ENCODE measurements at regions not wholly inside any gene's neighbourhood (a gene's known extent, or its start where the extent isn't known, plus 50 kb on each side); places are given as distances from the start of the nearest gene placed in this dataset.
A peak's percentile ranks its signal among the peaks of the same experiment; 100 is the strongest.

DNA sequence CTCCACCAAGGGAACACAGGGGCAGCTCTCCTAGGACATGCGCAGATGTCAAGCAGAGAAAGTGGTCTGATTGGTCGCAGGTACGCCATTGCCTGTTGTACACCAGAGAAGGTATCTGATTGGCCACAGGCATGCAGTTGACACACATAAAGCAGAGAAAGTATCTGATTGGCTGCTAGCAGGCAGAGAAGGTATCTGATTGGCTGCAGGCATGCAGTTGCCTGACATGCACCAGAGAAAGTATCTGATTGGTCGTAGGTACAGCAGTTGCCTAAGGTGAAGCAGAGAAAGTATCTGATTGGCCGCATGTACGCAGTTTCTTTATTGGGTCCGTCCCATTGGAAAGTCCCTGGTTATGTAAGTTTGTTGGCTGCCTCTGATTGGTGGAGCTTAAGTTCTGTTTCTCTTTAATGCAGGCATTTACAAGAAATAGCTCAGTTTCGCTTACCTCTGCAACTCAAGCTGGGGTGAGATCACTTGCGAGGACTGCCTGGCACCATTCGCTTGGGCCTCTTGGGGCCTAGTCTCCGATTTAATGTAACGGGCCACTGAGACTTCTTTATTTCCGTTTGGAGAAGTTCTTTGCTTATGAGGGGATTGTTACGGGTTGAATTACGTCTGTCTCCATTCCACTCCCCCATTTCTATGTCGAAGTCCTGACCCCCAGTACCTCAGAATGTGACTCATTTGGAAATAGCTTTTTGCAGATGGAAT, 74.2 kb downstream of the SIK1 start:
- TF ChIP-seq FOXM1 (IDR thresholded peaks at IDR 0.05; ENCODE audit: low read depth) (no peak), TEAD4 (IDR thresholded peaks at IDR 0.05; ENCODE audit: borderline replicate concordance, insufficient read depth) (no peak)
- TF ChIP-seq, protein P1, sequence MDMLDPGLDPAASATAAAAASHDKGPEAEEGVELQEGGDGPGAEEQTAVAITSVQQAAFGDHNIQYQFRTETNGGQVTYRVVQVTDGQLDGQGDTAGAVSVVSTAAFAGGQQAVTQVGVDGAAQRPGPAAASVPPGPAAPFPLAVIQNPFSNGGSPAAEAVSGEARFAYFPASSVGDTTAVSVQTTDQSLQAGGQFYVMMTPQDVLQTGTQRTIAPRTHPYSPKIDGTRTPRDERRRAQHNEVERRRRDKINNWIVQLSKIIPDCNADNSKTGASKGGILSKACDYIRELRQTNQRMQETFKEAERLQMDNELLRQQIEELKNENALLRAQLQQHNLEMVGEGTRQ (IDR thresholded peaks at IDR 0.05; ENCODE audit: borderline replicate concordance, low read depth, low read length) = no peak
- H3K4me1 ChIP-seq (ENCODE audit: control insufficient read depth in 1 of 2, insufficient read depth in 2 of 2, low read depth in 1 of 2, low read length in 1 of 2) = peaks cover 0 to 4% of the 10 kb centered on the region in 2 experiments; a peak in 1 of 4 replicates
- no peak overlapping the region for H2AFZ ChIP-seq (ENCODE audit: low read depth)
- H3K27me3 ChIP-seq (ENCODE audit: insufficient read depth) = no peaks in the 10 kb centered on the region
- no peak overlapping the region for H3K27ac ChIP-seq (ENCODE audit: low read depth in 2 of 2, low read length in 1 of 2)
- peak; percentile 64 for DNase-seq
- H3K79me2 ChIP-seq (ENCODE audit: insufficient read depth) = no peaks in the 10 kb centered on the region
- WGBS (ENCODE audit: low lambda C conversion rate) = 92% methylated on average over 16 of the region's 16 CpGs
- H4K20me1 ChIP-seq (ENCODE audit: insufficient read depth) = no peaks in the 10 kb centered on the region
- no peaks in the 10 kb centered on the region for H3K9me3 ChIP-seq
- no peaks in the 10 kb centered on the region for H3F3A ChIP-seq (replicated peaks; ENCODE audit: insufficient read depth)
- no peaks in the 10 kb centered on the region for H3K36me3 ChIP-seq (replicated peaks in 1 of 2; ENCODE audit: control insufficient read depth in 1 of 2, insufficient read depth in 2 of 2, low read length in 1 of 2)
- CTCF ChIA-PET = no interaction called here
- no peak overlapping the region for H3K9ac ChIP-seq
- no peaks in the 10 kb centered on the region for H3K9me2 ChIP-seq
- H3K4me3 ChIP-seq (ENCODE audit: low read depth in 2 of 2, low read length in 1 of 2) = no peak overlapping the region
- no peak overlapping the region for H3K4me2 ChIP-seq
- POLR2A ChIA-PET = no interaction called here

DNA sequence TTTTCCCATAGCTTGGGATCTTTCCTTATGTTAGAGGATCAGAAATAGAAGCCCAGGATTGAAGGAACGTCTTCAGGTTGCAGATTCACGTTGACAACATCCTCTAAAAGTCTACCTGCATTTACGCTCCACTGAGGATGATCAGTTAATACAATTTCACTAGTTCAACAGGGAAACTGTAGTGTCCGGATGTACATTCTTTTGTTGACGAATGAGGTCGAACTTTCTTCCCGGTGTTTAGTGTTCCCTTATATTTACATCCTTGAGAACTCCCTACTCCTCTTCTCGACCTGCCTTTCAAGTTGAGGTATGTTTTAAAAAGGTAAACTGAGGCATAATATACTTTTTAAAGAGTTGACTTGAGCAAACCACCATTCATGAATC, 74.8 kb downstream of the SIK1 start:
- Histone ChIP-seq H3K27ac (ENCODE audit: low read depth in 2 of 2, low read length in 1 of 2) (no peak overlapping the region), H3K9me3 (no peaks in the 10 kb centered on the region), H3K9ac (no peak overlapping the region), H2AFZ (ENCODE audit: low read depth) (no peak overlapping the region), H3K36me3 (replicated peaks in 1 of 2; ENCODE audit: control insufficient read depth in 1 of 2, insufficient read depth in 2 of 2, low read length in 1 of 2) (no peaks in the 10 kb centered on the region), H3F3A (replicated peaks; ENCODE audit: insufficient read depth) (no peaks in the 10 kb centered on the region), H3K9me2 (no peaks in the 10 kb centered on the region), H4K20me1 (ENCODE audit: insufficient read depth) (no peaks in the 10 kb centered on the region), H3K4me2 (no peak overlapping the region), H3K79me2 (ENCODE audit: insufficient read depth) (no peaks in the 10 kb centered on the region), H3K27me3 (ENCODE audit: insufficient read depth) (no peaks in the 10 kb centered on the region), H3K4me3 (ENCODE audit: low read depth in 2 of 2, low read length in 1 of 2) (no peak overlapping the region), H3K4me1 (ENCODE audit: control insufficient read depth in 1 of 2, insufficient read depth in 2 of 2, low read depth in 1 of 2, low read length in 1 of 2) (peaks cover 0 to 4% of the 10 kb centered on the region in 2 experiments; a peak in 1 of 4 replicates)
- WGBS (ENCODE audit: low lambda C conversion rate) = 72% methylated on average over 8 of the region's 8 CpGs
- TF ChIP-seq, protein P2, sequence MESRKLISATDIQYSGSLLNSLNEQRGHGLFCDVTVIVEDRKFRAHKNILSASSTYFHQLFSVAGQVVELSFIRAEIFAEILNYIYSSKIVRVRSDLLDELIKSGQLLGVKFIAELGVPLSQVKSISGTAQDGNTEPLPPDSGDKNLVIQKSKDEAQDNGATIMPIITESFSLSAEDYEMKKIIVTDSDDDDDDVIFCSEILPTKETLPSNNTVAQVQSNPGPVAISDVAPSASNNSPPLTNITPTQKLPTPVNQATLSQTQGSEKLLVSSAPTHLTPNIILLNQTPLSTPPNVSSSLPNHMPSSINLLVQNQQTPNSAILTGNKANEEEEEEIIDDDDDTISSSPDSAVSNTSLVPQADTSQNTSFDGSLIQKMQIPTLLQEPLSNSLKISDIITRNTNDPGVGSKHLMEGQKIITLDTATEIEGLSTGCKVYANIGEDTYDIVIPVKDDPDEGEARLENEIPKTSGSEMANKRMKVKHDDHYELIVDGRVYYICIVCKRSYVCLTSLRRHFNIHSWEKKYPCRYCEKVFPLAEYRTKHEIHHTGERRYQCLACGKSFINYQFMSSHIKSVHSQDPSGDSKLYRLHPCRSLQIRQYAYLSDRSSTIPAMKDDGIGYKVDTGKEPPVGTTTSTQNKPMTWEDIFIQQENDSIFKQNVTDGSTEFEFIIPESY (IDR thresholded peaks at IDR 0.05; ENCODE audit: borderline replicate concordance, low read depth) = no peak
- no peak for TF ChIP-seq EP300 (IDR thresholded peaks at IDR 0.05; ENCODE audit: borderline replicate concordance in 1 of 2, low read depth in 1 of 2, low read length in 1 of 2)
- TF ChIP-seq, protein P1 (IDR thresholded peaks at IDR 0.05; ENCODE audit: borderline replicate concordance, low read depth, low read length) = no peak
- TF ChIP-seq, protein P3, sequence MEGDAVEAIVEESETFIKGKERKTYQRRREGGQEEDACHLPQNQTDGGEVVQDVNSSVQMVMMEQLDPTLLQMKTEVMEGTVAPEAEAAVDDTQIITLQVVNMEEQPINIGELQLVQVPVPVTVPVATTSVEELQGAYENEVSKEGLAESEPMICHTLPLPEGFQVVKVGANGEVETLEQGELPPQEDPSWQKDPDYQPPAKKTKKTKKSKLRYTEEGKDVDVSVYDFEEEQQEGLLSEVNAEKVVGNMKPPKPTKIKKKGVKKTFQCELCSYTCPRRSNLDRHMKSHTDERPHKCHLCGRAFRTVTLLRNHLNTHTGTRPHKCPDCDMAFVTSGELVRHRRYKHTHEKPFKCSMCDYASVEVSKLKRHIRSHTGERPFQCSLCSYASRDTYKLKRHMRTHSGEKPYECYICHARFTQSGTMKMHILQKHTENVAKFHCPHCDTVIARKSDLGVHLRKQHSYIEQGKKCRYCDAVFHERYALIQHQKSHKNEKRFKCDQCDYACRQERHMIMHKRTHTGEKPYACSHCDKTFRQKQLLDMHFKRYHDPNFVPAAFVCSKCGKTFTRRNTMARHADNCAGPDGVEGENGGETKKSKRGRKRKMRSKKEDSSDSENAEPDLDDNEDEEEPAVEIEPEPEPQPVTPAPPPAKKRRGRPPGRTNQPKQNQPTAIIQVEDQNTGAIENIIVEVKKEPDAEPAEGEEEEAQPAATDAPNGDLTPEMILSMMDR (IDR thresholded peaks at IDR 0.05) = no peak
- TF ChIP-seq RFX5 (IDR thresholded peaks at IDR 0.05; ENCODE audit: low read length) = no peak
- TF ChIP-seq CHD2 (IDR thresholded peaks at IDR 0.05; ENCODE audit: low read length, partially characterized antibody) = no peak
- TF ChIP-seq RXRA (IDR thresholded peaks at IDR 0.05; ENCODE audit: borderline replicate concordance, low read depth) = no peak
- no peak for TF ChIP-seq TAF1 (IDR thresholded peaks at IDR 0.05; ENCODE audit: borderline replicate concordance, low read depth, low read length)
- no peak for TF ChIP-seq NFIC (IDR thresholded peaks at IDR 0.05; ENCODE audit: borderline replicate concordance)
- TF ChIP-seq, protein P4, sequence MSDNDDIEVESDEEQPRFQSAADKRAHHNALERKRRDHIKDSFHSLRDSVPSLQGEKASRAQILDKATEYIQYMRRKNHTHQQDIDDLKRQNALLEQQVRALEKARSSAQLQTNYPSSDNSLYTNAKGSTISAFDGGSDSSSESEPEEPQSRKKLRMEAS (IDR thresholded peaks at IDR 0.05; ENCODE audit: low read depth) = no peak
- no peak for TF ChIP-seq GABPA (IDR thresholded peaks at IDR 0.05; ENCODE audit: low read depth)
- TF ChIP-seq, protein P5, sequence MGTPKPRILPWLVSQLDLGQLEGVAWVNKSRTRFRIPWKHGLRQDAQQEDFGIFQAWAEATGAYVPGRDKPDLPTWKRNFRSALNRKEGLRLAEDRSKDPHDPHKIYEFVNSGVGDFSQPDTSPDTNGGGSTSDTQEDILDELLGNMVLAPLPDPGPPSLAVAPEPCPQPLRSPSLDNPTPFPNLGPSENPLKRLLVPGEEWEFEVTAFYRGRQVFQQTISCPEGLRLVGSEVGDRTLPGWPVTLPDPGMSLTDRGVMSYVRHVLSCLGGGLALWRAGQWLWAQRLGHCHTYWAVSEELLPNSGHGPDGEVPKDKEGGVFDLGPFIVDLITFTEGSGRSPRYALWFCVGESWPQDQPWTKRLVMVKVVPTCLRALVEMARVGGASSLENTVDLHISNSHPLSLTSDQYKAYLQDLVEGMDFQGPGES (IDR thresholded peaks at IDR 0.05; ENCODE audit: low read depth, low read length) = no peak
- TF ChIP-seq, protein P6, sequence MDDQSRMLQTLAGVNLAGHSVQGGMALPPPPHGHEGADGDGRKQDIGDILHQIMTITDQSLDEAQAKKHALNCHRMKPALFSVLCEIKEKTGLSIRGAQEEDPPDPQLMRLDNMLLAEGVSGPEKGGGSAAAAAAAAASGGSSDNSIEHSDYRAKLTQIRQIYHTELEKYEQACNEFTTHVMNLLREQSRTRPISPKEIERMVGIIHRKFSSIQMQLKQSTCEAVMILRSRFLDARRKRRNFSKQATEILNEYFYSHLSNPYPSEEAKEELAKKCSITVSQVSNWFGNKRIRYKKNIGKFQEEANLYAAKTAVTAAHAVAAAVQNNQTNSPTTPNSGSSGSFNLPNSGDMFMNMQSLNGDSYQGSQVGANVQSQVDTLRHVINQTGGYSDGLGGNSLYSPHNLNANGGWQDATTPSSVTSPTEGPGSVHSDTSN (IDR thresholded peaks at IDR 0.05) = no peak
- TF ChIP-seq, protein P7, sequence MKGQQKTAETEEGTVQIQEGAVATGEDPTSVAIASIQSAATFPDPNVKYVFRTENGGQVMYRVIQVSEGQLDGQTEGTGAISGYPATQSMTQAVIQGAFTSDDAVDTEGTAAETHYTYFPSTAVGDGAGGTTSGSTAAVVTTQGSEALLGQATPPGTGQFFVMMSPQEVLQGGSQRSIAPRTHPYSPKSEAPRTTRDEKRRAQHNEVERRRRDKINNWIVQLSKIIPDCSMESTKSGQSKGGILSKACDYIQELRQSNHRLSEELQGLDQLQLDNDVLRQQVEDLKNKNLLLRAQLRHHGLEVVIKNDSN (IDR thresholded peaks at IDR 0.05; ENCODE audit: borderline replicate concordance, low read depth) = no peak
- POLR2A ChIA-PET = no interaction called here
- no peak for DNase-seq
- CTCF ChIA-PET = no interaction called here

Data from SK-N-SH (cell line).